Activated CD4-positive, alpha-beta memory T cell treated with anti-CD3 and anti-CD28 coated beads, Interleukin-2, amount 10 ng/mL, durations not matched to agents 7 days and 5 days (primary cell): ENCODE measurements at regions not wholly inside any gene's neighbourhood (a gene's known extent, or its start where the extent isn't known, plus 50 kb on each side); places are given as distances from the start of the nearest gene placed in this dataset.
"Not testable (repeated sequence)": the region's sequence is repeated elsewhere in the genome, so short reads cannot be mapped to it uniquely, and the experiment has no call there.

Source experiments
- CTCF ChIA-PET: fragments of 350-600 bp; sonication (Branson Sonifier 250); formaldehyde crosslinking; loops from one replicate; lab custom pipeline; 2021; ENCODE audit warnings: antibody characterized with exemption, inconsistent platforms; lab: Charles Lee
- POLR2A ChIA-PET: fragments of 350-600 bp; sonication (Branson Sonifier 250); formaldehyde crosslinking; loops from one replicate; lab custom pipeline; 2021; ENCODE audit warnings: antibody characterized with exemption; lab: Charles Lee
- DNase-seq: peaks from one replicate; pipeline ENCODE4 v3.0.0-alpha.2; 2020
- H3K27ac Mint-ChIP-seq: one replicate; pipeline ENCODE4 v1.8.0; 2021; ENCODE audit warnings: mild to moderate bottlenecking, mixed read lengths
- H3K27me3 Mint-ChIP-seq: one replicate; pipeline ENCODE4 v1.8.0; 2021; ENCODE audit warnings: mixed read lengths
- H3K36me3 Mint-ChIP-seq: one replicate; pipeline ENCODE4 v1.8.0; 2021; ENCODE audit warnings: low read depth, mixed read lengths
- H3K4me1 Mint-ChIP-seq: one replicate; pipeline ENCODE4 v1.8.0; 2021; ENCODE audit warnings: mixed read lengths
- H3K4me3 Mint-ChIP-seq: one replicate; pipeline ENCODE4 v1.8.0; 2021; ENCODE audit warnings: mild to moderate bottlenecking, mixed read lengths
- H3K9me3 Mint-ChIP-seq: one replicate; pipeline ENCODE4 v1.8.0; 2021; ENCODE audit warnings: mixed read lengths

DNA sequence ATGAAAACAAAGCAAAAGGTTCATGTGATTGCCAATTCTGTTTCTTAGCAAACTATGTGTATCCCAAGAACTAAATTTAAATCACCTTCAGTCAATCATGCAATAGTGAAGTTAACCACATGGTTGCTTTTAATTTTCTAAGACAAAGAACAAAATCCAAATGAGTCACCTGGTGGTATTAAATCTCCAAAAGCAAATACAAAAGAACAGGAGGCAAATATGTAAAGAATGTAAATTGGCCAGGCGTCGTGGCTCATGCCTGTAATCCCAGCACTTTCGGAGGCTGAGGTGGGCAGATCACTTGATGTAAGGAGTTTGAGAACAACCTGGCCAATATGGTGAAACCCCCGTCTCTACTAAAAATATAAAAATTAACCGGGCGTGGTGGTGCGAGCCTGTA lies 54.2 kb upstream of the PIK3R4 start:
- CTCF ChIA-PET = no interaction called here
- Mint-ChIP-seq H3K9me3 (no peaks in the 10 kb centered on the region), H3K4me1 (no peaks in the 10 kb centered on the region), H3K27me3 (peaks cover 26% of the 10 kb centered on the region), H3K36me3 (no peaks in the 10 kb centered on the region), H3K27ac (no peak overlapping the region), H3K4me3 (no peak overlapping the region)
- no peak for DNase-seq
- POLR2A ChIA-PET = no interaction called here

DNA sequence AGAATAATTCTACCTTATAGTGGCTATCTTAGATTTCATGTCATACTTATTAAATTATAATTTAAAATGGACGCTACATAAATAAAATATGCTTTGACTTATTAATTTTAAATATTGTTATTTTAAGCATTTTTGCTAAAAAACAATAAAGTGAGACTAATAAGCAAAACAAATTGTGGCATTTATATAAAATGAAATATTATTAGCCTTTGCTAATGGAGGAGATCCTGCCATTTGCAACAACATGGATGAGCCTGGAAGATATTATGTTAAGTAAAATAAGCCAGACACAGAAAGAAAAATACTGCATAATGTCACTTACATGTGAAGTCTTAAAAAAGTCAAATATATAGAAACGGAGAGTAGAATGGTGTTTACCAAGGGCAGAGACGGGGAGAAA lies 54.8 kb upstream of the PIK3R4 start:
- POLR2A ChIA-PET = no interaction called here
- Mint-ChIP-seq H3K27me3 (peaks cover 26% of the 10 kb centered on the region), H3K4me1 (no peaks in the 10 kb centered on the region), H3K4me3 (no peak overlapping the region), H3K9me3 (no peaks in the 10 kb centered on the region), H3K36me3 (no peaks in the 10 kb centered on the region), H3K27ac (no peak overlapping the region)
- CTCF ChIA-PET = no interaction called here
- DNase-seq = no peak

GRCh38 chr3:130811557-130811956 lies 64.9 kb upstream of the PIK3R4 start:
- H3K4me3 Mint-ChIP-seq = no peak overlapping the region
- CTCF ChIA-PET = no interaction called here
- peaks cover 4% of the 10 kb centered on the region for H3K36me3 Mint-ChIP-seq
- DNase-seq = no peak
- no peaks in the 10 kb centered on the region for H3K4me1 Mint-ChIP-seq
- H3K27me3 Mint-ChIP-seq = peaks cover 8% of the 10 kb centered on the region
- no peaks in the 10 kb centered on the region for H3K9me3 Mint-ChIP-seq
- no peak overlapping the region for H3K27ac Mint-ChIP-seq
- POLR2A ChIA-PET = no interaction called here

DNA sequence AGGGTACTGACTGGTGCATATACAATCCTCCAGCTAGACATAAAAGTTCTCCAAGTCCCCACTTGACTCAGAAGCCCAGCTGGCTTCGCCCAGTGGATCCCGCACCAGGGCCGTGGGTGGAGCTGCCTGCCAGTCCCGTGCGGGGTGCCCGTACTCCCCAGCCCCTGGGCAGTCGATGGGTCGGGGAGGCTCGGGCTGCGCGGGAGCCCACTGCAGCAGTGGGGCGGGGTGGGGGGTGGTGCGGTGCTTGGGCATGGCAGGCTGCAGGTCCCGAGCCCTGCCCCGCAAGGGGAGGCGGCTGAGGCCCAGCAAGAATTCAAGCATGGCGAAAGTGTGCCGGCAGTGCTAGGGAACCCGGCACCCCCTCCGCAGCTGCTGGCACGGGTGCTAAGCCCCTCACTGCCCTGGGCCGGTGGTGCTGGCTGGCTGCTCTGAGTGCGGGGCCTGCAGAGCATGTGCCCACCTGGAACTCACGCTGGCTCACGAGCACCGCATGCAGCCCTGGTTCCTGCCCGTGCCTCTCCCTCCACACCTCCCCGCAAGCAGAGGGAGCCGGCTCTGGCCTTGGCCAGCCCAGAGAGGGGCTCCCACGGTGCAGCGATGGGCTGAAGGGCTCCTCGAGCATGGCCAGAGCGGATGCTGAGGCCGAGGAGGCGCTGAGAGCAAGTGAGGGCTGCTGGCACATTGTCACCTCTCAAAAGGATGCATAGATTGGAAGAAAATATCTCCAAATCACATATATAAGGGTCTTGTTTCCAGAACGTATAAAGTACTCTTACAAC lies 68.3 kb upstream of the PIK3R4 start:
- no peaks in the 10 kb centered on the region for H3K36me3 Mint-ChIP-seq
- H3K27ac Mint-ChIP-seq = no peak overlapping the region
- no peak for DNase-seq
- no peak overlapping the region for H3K4me3 Mint-ChIP-seq
- H3K27me3 Mint-ChIP-seq = peaks cover 6% of the 10 kb centered on the region
- no peaks in the 10 kb centered on the region for H3K9me3 Mint-ChIP-seq
- POLR2A ChIA-PET = no interaction called here
- H3K4me1 Mint-ChIP-seq = no peaks in the 10 kb centered on the region
- CTCF ChIA-PET = no interaction called here

- DNase-seq = no peak
- Mint-ChIP-seq H3K27me3 (peaks cover 10% of the 10 kb centered on the region), H3K36me3 (no peaks in the 10 kb centered on the region), H3K27ac (no peak overlapping the region), H3K4me3 (no peak overlapping the region), H3K9me3 (no peaks in the 10 kb centered on the region), H3K4me1 (no peaks in the 10 kb centered on the region)
- ChIA-PET POLR2A (no interaction called here), CTCF (no interaction called here)
Measured at GRCh38 chr3:130816561-130817445, 70.2 kb upstream of the PIK3R4 start.

DNA sequence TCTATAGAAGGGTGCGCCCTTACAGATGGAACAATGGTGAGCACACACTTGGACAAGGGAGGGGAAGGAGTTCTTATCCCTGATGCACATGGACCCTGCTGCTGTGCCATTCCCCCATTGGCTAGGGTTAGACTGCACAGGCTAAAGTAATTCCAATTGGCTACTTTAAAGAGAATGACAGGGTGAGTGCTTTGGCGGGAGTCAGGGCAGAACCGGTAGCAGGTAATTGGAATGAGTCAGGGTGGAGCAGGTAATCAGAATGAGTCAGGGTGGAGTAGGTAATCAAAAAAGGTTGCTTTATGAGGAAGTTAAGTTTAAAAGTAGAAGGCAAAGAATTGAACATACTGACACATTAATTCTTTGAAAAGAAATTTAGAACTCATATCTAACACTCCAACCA lies 71.4 kb upstream of the PIK3R4 start:
- H3K36me3 Mint-ChIP-seq, CTCF ChIA-PET, H3K4me1 Mint-ChIP-seq, POLR2A ChIA-PET, H3K27ac Mint-ChIP-seq, H3K27me3 Mint-ChIP-seq, H3K4me3 Mint-ChIP-seq, DNase-seq, H3K9me3 Mint-ChIP-seq: not testable (repeated sequence)

GRCh38 chr3:130820976-130821375 lies 72.9 kb upstream of the ATP2C1 start:
- H3K27ac Mint-ChIP-seq = no peak overlapping the region
- CTCF ChIA-PET = no interaction called here
- no peaks in the 10 kb centered on the region for H3K9me3 Mint-ChIP-seq
- no peak overlapping the region for H3K4me3 Mint-ChIP-seq
- POLR2A ChIA-PET = no interaction called here
- H3K36me3 Mint-ChIP-seq = no peaks in the 10 kb centered on the region
- DNase-seq = no peak
- no peaks in the 10 kb centered on the region for H3K4me1 Mint-ChIP-seq
- peaks cover 13% of the 10 kb centered on the region for H3K27me3 Mint-ChIP-seq

GRCh38 chr3:130821806-130822205 lies 72.1 kb upstream of the ATP2C1 start:
- POLR2A ChIA-PET = no interaction called here
- CTCF ChIA-PET = no interaction called here
- no peaks in the 10 kb centered on the region for H3K4me1 Mint-ChIP-seq

DNA sequence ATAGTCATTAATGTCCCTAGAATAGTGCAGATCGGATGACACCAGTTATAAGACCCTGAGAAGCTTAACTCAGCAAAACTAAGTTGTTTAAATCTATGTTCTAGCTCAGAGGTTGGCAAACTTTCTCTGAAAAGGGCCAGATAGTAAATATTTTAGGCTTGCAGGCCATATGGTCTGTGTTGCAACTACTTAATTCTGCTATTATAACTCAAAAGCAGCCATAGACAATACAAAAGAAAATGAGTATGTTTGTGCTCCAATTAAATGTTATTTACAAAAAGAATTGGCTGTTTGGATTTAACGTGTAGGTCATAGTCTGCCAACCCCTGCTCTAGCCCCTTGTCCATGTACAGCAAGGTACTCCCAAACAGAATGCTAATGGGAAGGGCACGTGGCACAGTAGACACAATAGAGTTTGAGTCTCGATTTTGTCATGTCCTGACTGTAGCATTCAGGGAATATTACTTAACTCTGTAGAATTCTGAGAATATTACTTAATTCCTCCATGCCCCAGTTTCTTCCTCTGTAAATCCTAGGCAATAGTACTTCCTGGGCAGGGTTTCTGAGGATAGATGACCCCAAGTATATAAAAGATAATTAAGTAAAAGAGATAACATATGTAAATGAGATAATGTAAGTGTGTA lies 70.5 kb upstream of the ATP2C1 start:
- ChIA-PET POLR2A (no interaction called here), CTCF (interaction anchor here (0.6 kb wide), 1 partner anchor 295 kb away, joined by 3 read pairs; no protein-coding TSS in a partner anchor)
- H3K4me1 Mint-ChIP-seq = no peaks in the 10 kb centered on the region
- peaks cover 15% of the 10 kb centered on the region for H3K27me3 Mint-ChIP-seq
- no peak for DNase-seq
- no peak overlapping the region for H3K27ac Mint-ChIP-seq
- no peak overlapping the region for H3K4me3 Mint-ChIP-seq
- no peaks in the 10 kb centered on the region for H3K36me3 Mint-ChIP-seq
- H3K9me3 Mint-ChIP-seq = no peaks in the 10 kb centered on the region

More at GRCh38 chr3:130821806-130822205, 72.1 kb upstream of the ATP2C1 start:
- Mint-ChIP-seq H3K27me3 (peaks cover 13% of the 10 kb centered on the region), H3K4me3 (no peak overlapping the region), H3K9me3 (no peaks in the 10 kb centered on the region), H3K36me3 (no peaks in the 10 kb centered on the region), H3K27ac (no peak overlapping the region)
- DNase-seq = no peak

DNA sequence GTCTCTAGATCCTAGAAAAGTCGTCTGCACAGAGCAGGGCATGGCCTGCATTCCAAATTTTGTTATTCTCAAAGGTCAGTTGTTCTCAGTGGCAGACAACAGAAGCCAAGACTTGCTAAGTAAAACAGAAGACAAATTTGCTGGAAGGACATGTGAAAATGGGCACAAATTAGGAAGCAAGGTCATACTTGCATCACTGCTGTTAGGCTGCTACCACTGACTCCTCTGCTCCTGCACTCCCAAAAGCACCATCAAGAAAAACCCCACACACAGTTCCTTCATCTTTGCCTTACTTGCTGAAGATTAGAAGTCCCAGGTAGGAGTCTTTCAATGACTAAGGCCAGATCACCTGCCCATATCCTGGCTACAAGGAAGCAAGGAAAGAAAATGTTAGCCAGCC lies 69.9 kb upstream of the ATP2C1 start:
- Mint-ChIP-seq H3K4me3 (no peak overlapping the region), H3K4me1 (no peaks in the 10 kb centered on the region), H3K27me3 (peaks cover 15% of the 10 kb centered on the region), H3K9me3 (no peaks in the 10 kb centered on the region), H3K27ac (no peak overlapping the region), H3K36me3 (no peaks in the 10 kb centered on the region)
- POLR2A ChIA-PET = no interaction called here
- CTCF ChIA-PET = no interaction called here
- no peak for DNase-seq

GRCh38 chr3:130825762-130826299 lies 68.1 kb upstream of the ATP2C1 start:
- Mint-ChIP-seq H3K4me1 (no peaks in the 10 kb centered on the region), H3K9me3 (no peaks in the 10 kb centered on the region), H3K27ac (no peak overlapping the region), H3K27me3 (peaks cover 10% of the 10 kb centered on the region), H3K4me3 (no peak overlapping the region), H3K36me3 (no peaks in the 10 kb centered on the region)
- ChIA-PET POLR2A (no interaction called here), CTCF (no interaction called here)
- DNase-seq = no peak

GRCh38 chr3:130826516-130827182 lies 67.2 kb upstream of the ATP2C1 start:
- no peak overlapping the region for H3K4me3 Mint-ChIP-seq
- POLR2A ChIA-PET = no interaction called here
- CTCF ChIA-PET = no interaction called here
- H3K27ac Mint-ChIP-seq = no peak overlapping the region
- H3K4me1 Mint-ChIP-seq = no peaks in the 10 kb centered on the region
- no peaks in the 10 kb centered on the region for H3K9me3 Mint-ChIP-seq
- peaks cover 14% of the 10 kb centered on the region for H3K27me3 Mint-ChIP-seq
- no peak for DNase-seq
- H3K36me3 Mint-ChIP-seq = no peaks in the 10 kb centered on the region

GRCh38 chr3:130827486-130827885 lies 66.4 kb upstream of the ATP2C1 start:
- Mint-ChIP-seq H3K4me1 (no peaks in the 10 kb centered on the region), H3K36me3 (no peaks in the 10 kb centered on the region), H3K9me3 (no peaks in the 10 kb centered on the region), H3K27ac (no peak overlapping the region), H3K27me3 (peaks cover 17% of the 10 kb centered on the region), H3K4me3 (no peak overlapping the region)
- ChIA-PET CTCF (no interaction called here), POLR2A (no interaction called here)
- DNase-seq = no peak
